PC-3 (cell line): ENCODE measurements at regions not wholly inside any gene's neighbourhood (a gene's known extent, or its start where the extent isn't known, plus 50 kb on each side); places are given as distances from the start of the nearest gene placed in this dataset.
"Not testable (repeated sequence)": the region's sequence is repeated elsewhere in the genome, so short reads cannot be mapped to it uniquely, and the experiment has no call there.

Experiments used
- ATAC-seq: fragments of 200-7000 bp; cut with Tn5 transposase; 2 replicates; pipeline ENCODE4 v1.9.1; 2020; ENCODE audit warnings: mild to moderate bottlenecking, moderate library complexity
- BruUV-seq: library from RNA; stranded (reverse); fragments of 400-500 nt; replicated peaks from 2 replicates; lab custom pipeline; 2021; lab: Mats Ljungman, UMichigan
- CTCF ChIA-PET: fragments of 300-600 bp; sonication (Branson Sonifier 250); formaldehyde crosslinking; loops from one replicate; lab custom pipeline; 2022; ENCODE audit warnings: antibody characterized with exemption; lab: Charles Lee
- POLR2A ChIA-PET: fragments of 300-600 bp; sonication (Branson Sonifier 250); formaldehyde crosslinking; loops from one replicate; lab custom pipeline; 2022; ENCODE audit warnings: antibody characterized with exemption; ENCODE audit not compliant: unreplicated experiment; lab: Charles Lee
- DNase-seq: peaks from one replicate; pipeline ENCODE4 v3.0.0-alpha.2; 2015
- H2AFZ ChIP-seq: fragments of 300-600 bp; sonication (generic); 2 replicates; pipeline ENCODE4 v1.6.0; 2016; ENCODE audit warnings: antibody characterized with exemption, low read length
- H3F3A ChIP-seq: fragments of 300-600 bp; sonication (generic); one replicate; pipeline ENCODE4 v1.6.0; 2017; ENCODE audit warnings: antibody characterized with exemption, low read length, control low read depth, mild to moderate bottlenecking; ENCODE audit not compliant: unreplicated experiment
- H3K27ac ChIP-seq: fragments of 300-600 bp; sonication (generic); 2 replicates; pipeline ENCODE4 v1.5.1; 2016; ENCODE audit warnings: mild to moderate bottlenecking, low read length
- H3K27me3 ChIP-seq: fragments of 300-600 bp; sonication (generic); 2 replicates; pipeline ENCODE4 v1.6.1; 2016; ENCODE audit warnings: low read length, mixed read lengths
- H3K36me3 ChIP-seq: fragments of 300-600 bp; sonication (generic); 2 replicates; pipeline ENCODE4 v1.6.1; 2016; ENCODE audit warnings: low read depth, mixed run types, low read length, mixed read lengths
- H3K4me1 ChIP-seq: fragments of 300-600 bp; sonication (generic); 2 replicates; pipeline ENCODE4 v1.5.1; 2016; ENCODE audit warnings: low read length; ENCODE audit not compliant: insufficient read depth
- H3K4me2 ChIP-seq: fragments of 300-600 bp; sonication (generic); 2 replicates; pipeline ENCODE4 v1.6.0; 2016; ENCODE audit warnings: low read length
- H3K4me3 ChIP-seq: fragments of 300-600 bp; sonication (generic); 2 replicates; pipeline ENCODE4 v1.5.1; 2016; ENCODE audit warnings: mild to moderate bottlenecking, low read length, mixed read lengths
- H3K79me2 ChIP-seq: fragments of 300-600 bp; sonication (generic); 2 replicates; pipeline ENCODE4 v1.6.1; 2017; ENCODE audit warnings: low read length, mixed read lengths
- H3K9ac ChIP-seq: fragments of 300-600 bp; sonication (generic); 2 replicates; pipeline ENCODE4 v1.6.0; 2016; ENCODE audit warnings: mild to moderate bottlenecking, low read length
- H3K9me2 ChIP-seq: fragments of 300-600 bp; sonication (generic); replicated peaks from 2 replicates; pipeline ENCODE4 v1.6.1; 2016; ENCODE audit warnings: mixed run types, low read length, mixed read lengths
- H3K9me3 ChIP-seq: fragments of 300-600 bp; sonication (generic); 2 replicates; pipeline ENCODE4 v1.6.1; 2016; ENCODE audit warnings: low read length, mixed read lengths
- H4K20me1 ChIP-seq: fragments of 300-600 bp; sonication (generic); 2 replicates; pipeline ENCODE4 v1.6.1; 2016; ENCODE audit warnings: low read length, mixed read lengths
- CTCF ChIP-seq: fragments of 300-600 bp; sonication (generic); conservative IDR thresholded peaks from 2 replicates; pipeline ENCODE4 v1.5.1; 2017; ENCODE audit warnings: antibody characterized with exemption, low read depth, mild to moderate bottlenecking, low read length
- EZH2 ChIP-seq: fragments of 300-600 bp; sonication (generic); IDR thresholded peaks from one replicate; pipeline ENCODE4 v1.6.1; 2017; ENCODE audit warnings: antibody characterized with exemption, mild to moderate bottlenecking, low read length; ENCODE audit not compliant: unreplicated experiment
- EZH2phosphoT487 ChIP-seq: fragments of 300-600 bp; sonication (generic); IDR thresholded peaks from 2 replicates; pipeline ENCODE4 v1.6.1; 2018; ENCODE audit warnings: mild to moderate bottlenecking, antibody characterized with exemption, low read length, borderline replicate concordance
- intact Hi-C: fragments of 100-400 bp; cut with micrococcal nuclease; formaldehyde crosslinking; loops from 2 replicates; pipeline ENCODE4 v1.9.0; 2023

- ChIA-PET CTCF (interaction anchor here (0.6 kb wide), 1 partner anchor 484 kb away, joined by 4 read pairs; no protein-coding TSS in a partner anchor), POLR2A (no interaction called here)
- TF ChIP-seq EZH2phosphoT487 (no peak), CTCF (peak; percentile 95), EZH2 (no peak)
- Histone ChIP-seq H3K9ac (0 out of 2 replicates have a peak overlapping the region, but pooled peaks have one; percentile 7), H3K9me3 (no peaks in the 10 kb centered on the region), H3K4me1 (peaks cover 19% of the 10 kb centered on the region), H3F3A (no peaks in the 10 kb centered on the region), H3K4me3 (no peak overlapping the region), H3K4me2 (no peak overlapping the region), H4K20me1 (no peaks in the 10 kb centered on the region), H3K9me2 (no peaks in the 10 kb centered on the region), H3K36me3 (no peaks in the 10 kb centered on the region), H3K27me3 (no peaks in the 10 kb centered on the region), H3K27ac (no peak overlapping the region), H3K79me2 (no peaks in the 10 kb centered on the region), H2AFZ (no peak overlapping the region)
- DNase-seq (peak; percentile 75), ATAC-seq (peak; percentile 92)
- BruUV-seq, result no TSS peak
- intact Hi-C loops, result loop anchor here (2.0 to 5.0 kb wide), 4 partner anchors 91 to 483 kb away; no protein-coding TSS in a partner anchor
These were observed 283.2 kb downstream of the INSIG2 start for GRCh38 chr2:118371515-118371914.

- DNase-seq, ATAC-seq, H2AFZ ChIP-seq, H3K9me3 ChIP-seq, H3K27ac ChIP-seq, CTCF ChIA-PET, H3K27me3 ChIP-seq, H3K4me2 ChIP-seq, intact Hi-C loops, BruUV-seq, H3K9ac ChIP-seq, H3K9me2 ChIP-seq, H3F3A ChIP-seq, H3K36me3 ChIP-seq, H4K20me1 ChIP-seq, H3K4me3 ChIP-seq, H3K79me2 ChIP-seq, POLR2A ChIA-PET: not testable (repeated sequence)
- H3K4me1 ChIP-seq, result peaks cover 24% of the 10 kb centered on the region
These were observed 281.2 kb downstream of the INSIG2 start for GRCh38 chr2:118369521-118369920.

GRCh38 chr2:118363604-118364003 lies 275.3 kb downstream of the INSIG2 start:
- peaks cover 5% of the 10 kb centered on the region for H3K4me1 ChIP-seq
- no peaks in the 10 kb centered on the region for H3K9me2 ChIP-seq
- no peak overlapping the region for H3K4me2 ChIP-seq
- H3K27ac ChIP-seq, result no peak overlapping the region
- ATAC-seq (no peak), DNase-seq (peak; percentile 13)
- H2AFZ ChIP-seq, result no peak overlapping the region
- no peak for TF ChIP-seq CTCF
- TF ChIP-seq EZH2phosphoT487, result no peak
- no peak for TF ChIP-seq EZH2
- H3K27me3 ChIP-seq, result no peaks in the 10 kb centered on the region
- POLR2A ChIA-PET, result no interaction called here
- no peak overlapping the region for H3K9ac ChIP-seq
- no peaks in the 10 kb centered on the region for H3K9me3 ChIP-seq
- no peaks in the 10 kb centered on the region for H3K79me2 ChIP-seq
- no peaks in the 10 kb centered on the region for H3F3A ChIP-seq
- no peak overlapping the region for H3K4me3 ChIP-seq
- no peaks in the 10 kb centered on the region for H3K36me3 ChIP-seq
- CTCF ChIA-PET, result no interaction called here
- BruUV-seq, result no TSS peak
- H4K20me1 ChIP-seq, result no peaks in the 10 kb centered on the region
- intact Hi-C loops, result no loop called here
